Mesenchymal stem cell (in vitro differentiated cells and primary cell): ENCODE measurements at regions not wholly inside any gene's neighbourhood (a gene's known extent, or its start where the extent isn't known, plus 50 kb on each side); places are given as distances from the start of the nearest gene placed in this dataset.
A peak's percentile ranks its signal among the peaks of the same experiment; 100 is the strongest.

ENCODE experiments used
- DNase-seq: peaks from one replicate; pipeline ENCODE4 v3.0.0-alpha.2; 2013
- H2AFZ ChIP-seq: one replicate; pipeline ENCODE4 v1.6.1; 2013; ENCODE audit warnings: low read depth, mild to moderate bottlenecking, control low read depth, inconsistent platforms, low read length, moderate library complexity
- H2AK5ac ChIP-seq: 2 replicates; pipeline ENCODE4 v1.6.1; 2013; ENCODE audit warnings: low read length, moderate library complexity, mild to moderate bottlenecking, inconsistent platforms; ENCODE audit not compliant: severe bottlenecking
- H2BK120ac ChIP-seq: one replicate; pipeline ENCODE4 v1.6.1; 2013; ENCODE audit warnings: low read depth, mild to moderate bottlenecking, inconsistent platforms, low read length, moderate library complexity
- H2BK12ac ChIP-seq, 2 experiments: one replicate each; pipeline ENCODE4 v1.6.1; 2013; ENCODE audit warnings: inconsistent platforms in 2 of 2, low read length in 2 of 2, mild to moderate bottlenecking in 2 of 2, moderate library complexity in 2 of 2, control low read depth in 1 of 2
- H2BK15ac ChIP-seq: one replicate; pipeline ENCODE4 v1.6.1; 2013; ENCODE audit warnings: mild to moderate bottlenecking, low read depth, inconsistent platforms; ENCODE audit not compliant: poor library complexity, severe bottlenecking
- H2BK5ac ChIP-seq: 2 replicates; pipeline ENCODE4 v1.6.1; 2013; ENCODE audit warnings: low read depth, mild to moderate bottlenecking, low read length, control low read depth, inconsistent platforms; ENCODE audit not compliant: poor library complexity, severe bottlenecking
- H3K14ac ChIP-seq, 2 experiments: one replicate each; pipeline ENCODE4 v1.6.1; 2013; ENCODE audit warnings: inconsistent platforms in 2 of 2, low read length in 2 of 2, control low read depth in 1 of 2, mild to moderate bottlenecking in 1 of 2, moderate library complexity in 1 of 2
- H3K18ac ChIP-seq, 2 experiments: one replicate each; pipeline ENCODE4 v1.6.1; 2013; ENCODE audit warnings: inconsistent platforms in 2 of 2, low read length in 2 of 2, control low read depth in 1 of 2, low read depth in 1 of 2, mild to moderate bottlenecking in 1 of 2
- H3K23ac ChIP-seq, 2 experiments: one replicate each; pipeline ENCODE4 v1.6.1; 2013; ENCODE audit warnings: inconsistent platforms in 2 of 2, low read length in 2 of 2, mild to moderate bottlenecking in 2 of 2, moderate library complexity in 2 of 2, control low read depth in 1 of 2
- H3K27ac ChIP-seq: 2 replicates; pipeline ENCODE4 v1.5.1; 2013; ENCODE audit warnings: mild to moderate bottlenecking, moderate library complexity, low read length, control low read depth, inconsistent platforms; ENCODE audit not compliant: poor library complexity, severe bottlenecking
- H3K27me3 ChIP-seq, 2 experiments: 2 replicates each; pipeline versions ENCODE4 v1.6.1 to v1.7.0; 2013; ENCODE audit warnings: low read length in 2 of 2, mild to moderate bottlenecking in 2 of 2, moderate library complexity in 2 of 2, control low read depth in 1 of 2, inconsistent platforms in 1 of 2; ENCODE audit not compliant: control insufficient read depth in 1 of 2, insufficient read depth in 1 of 2
- H3K36me3 ChIP-seq, 2 experiments: 2 replicates each; pipeline versions ENCODE4 v1.6.1 to v1.7.0; 2013; ENCODE audit warnings: low read length in 2 of 2, control low read depth in 1 of 2, inconsistent platforms in 1 of 2, low read depth in 1 of 2, mild to moderate bottlenecking in 1 of 2; ENCODE audit not compliant: insufficient read depth in 2 of 2, control insufficient read depth in 1 of 2
- H3K4ac ChIP-seq, 2 experiments: one replicate each; pipeline ENCODE4 v1.6.1; 2013; ENCODE audit warnings: inconsistent platforms in 2 of 2, low read length in 2 of 2, mild to moderate bottlenecking in 2 of 2, moderate library complexity in 2 of 2, control low read depth in 1 of 2, low read depth in 1 of 2
- H3K4me1 ChIP-seq: 2 replicates; pipeline ENCODE4 v1.6.1; 2013; ENCODE audit warnings: low read depth, low read length, control low read depth; ENCODE audit not compliant: control insufficient read depth, insufficient read depth
- H3K4me2 ChIP-seq: 2 replicates; pipeline ENCODE4 v1.6.1; 2013; ENCODE audit warnings: low read length, mild to moderate bottlenecking, inconsistent platforms; ENCODE audit not compliant: poor library complexity, severe bottlenecking
- H3K4me3 ChIP-seq, 2 experiments: 2 replicates each; pipeline versions ENCODE4 v1.5.1 to v1.7.0; 2013; ENCODE audit warnings: low read length in 2 of 2, mild to moderate bottlenecking in 2 of 2, control low read depth in 1 of 2, low read depth in 1 of 2; ENCODE audit not compliant: insufficient read depth in 1 of 2
- H3K79me1 ChIP-seq: replicated peaks from 2 replicates; pipeline ENCODE4 v1.6.1; 2013; ENCODE audit warnings: mild to moderate bottlenecking, control low read depth, low read length, inconsistent platforms; ENCODE audit not compliant: poor library complexity, severe bottlenecking
- H3K9ac ChIP-seq: 2 replicates; pipeline ENCODE4 v1.7.0; 2013; ENCODE audit warnings: mild to moderate bottlenecking, low read length, moderate library complexity
- H3K9me3 ChIP-seq: 2 replicates; pipeline ENCODE4 v1.7.0; 2013; ENCODE audit warnings: mild to moderate bottlenecking, low read length; ENCODE audit not compliant: control insufficient read depth
- H4K8ac ChIP-seq: one replicate; pipeline ENCODE4 v1.6.1; 2013; ENCODE audit warnings: inconsistent platforms, mild to moderate bottlenecking, low read length, moderate library complexity
- H4K91ac ChIP-seq: one replicate; pipeline ENCODE4 v1.6.1; 2013; ENCODE audit warnings: mild to moderate bottlenecking, low read length, inconsistent platforms
- WGBS: methylation state at CpG from one replicate; pipeline ENCODE4 v1.1.7; 2013; ENCODE audit warnings: mixed read lengths; 5-methylcytosine and 5-hydroxymethylcytosine counted together

- no peak overlapping the region for H2AK5ac ChIP-seq
- H2BK15ac ChIP-seq, result no peak overlapping the region
- H2BK5ac ChIP-seq, result no peak overlapping the region
- no peak overlapping the region for H4K91ac ChIP-seq
- no peak overlapping the region for H2BK12ac ChIP-seq
- DNase-seq, result no peak
- H3K4me3 ChIP-seq, result no peak overlapping the region
- H2BK120ac ChIP-seq, result no peak overlapping the region
- no peak overlapping the region for H3K9ac ChIP-seq
- H3K27ac ChIP-seq, result no peak overlapping the region
- H3K79me1 ChIP-seq, result no peaks in the 10 kb centered on the region
- H3K36me3 ChIP-seq, result no peaks in the 10 kb centered on the region
- H3K18ac ChIP-seq, result no peak overlapping the region
- H3K27me3 ChIP-seq, result no peaks in the 10 kb centered on the region
- H3K4me1 ChIP-seq, result no peaks in the 10 kb centered on the region
- H3K14ac ChIP-seq, result no peak overlapping the region
- H2AFZ ChIP-seq, result no peak overlapping the region
- H4K8ac ChIP-seq, result no peak overlapping the region
- H3K9me3 ChIP-seq, result peaks cover 4% of the 10 kb centered on the region
- H3K4ac ChIP-seq, result no peak overlapping the region
- no peak overlapping the region for H3K23ac ChIP-seq
- WGBS, result 86% methylated on average over 4 of the region's 4 CpGs
- no peak overlapping the region for H3K4me2 ChIP-seq
Observed at GRCh38 chr10:9535744-9536143, 1481.3 kb downstream of the GATA3 start.

- H4K8ac ChIP-seq, result no peak overlapping the region
- H3K4me1 ChIP-seq, result no peaks in the 10 kb centered on the region
- H3K79me1 ChIP-seq, result no peaks in the 10 kb centered on the region
- H2BK12ac ChIP-seq, result no peak overlapping the region
- DNase-seq, result peak; percentile 58
- H3K9me3 ChIP-seq, result peaks cover 22% of the 10 kb centered on the region
- no peak overlapping the region for H3K23ac ChIP-seq
- no peak overlapping the region for H2AK5ac ChIP-seq
- H2BK15ac ChIP-seq, result no peak overlapping the region
- no peak overlapping the region for H2BK5ac ChIP-seq
- no peak overlapping the region for H3K18ac ChIP-seq
- no peaks in the 10 kb centered on the region for H3K36me3 ChIP-seq
- H4K91ac ChIP-seq, result no peak overlapping the region
- no peak overlapping the region for H3K4me3 ChIP-seq
- H3K4ac ChIP-seq, result no peak overlapping the region
- no peak overlapping the region for H2BK120ac ChIP-seq
- no peaks in the 10 kb centered on the region for H3K27me3 ChIP-seq
- no peak overlapping the region for H3K14ac ChIP-seq
- no CpG with 5 or more reads among the region's 2 CpGs for WGBS
- no peak overlapping the region for H3K27ac ChIP-seq
- no peak overlapping the region for H3K9ac ChIP-seq
- no peak overlapping the region for H3K4me2 ChIP-seq
- H2AFZ ChIP-seq, result no peak overlapping the region
Observed at GRCh38 chr10:9545073-9545472, 1472.6 kb upstream of the CELF2 start.

GRCh38 chr10:9547936-9548904, 1469.5 kb upstream of the CELF2 start:
- Histone ChIP-seq H2AK5ac (no peak overlapping the region), H3K4me2 (no peak overlapping the region), H2BK5ac (no peak overlapping the region), H2BK15ac (no peak overlapping the region), H2BK12ac (no peak overlapping the region), H3K9me3 (peaks cover 37% of the 10 kb centered on the region), H2BK120ac (no peak overlapping the region), H4K91ac (no peak overlapping the region), H3K9ac (no peak overlapping the region), H3K18ac (no peak overlapping the region), H3K4me3 (no peak overlapping the region), H3K14ac (no peak overlapping the region), H3K4me1 (no peaks in the 10 kb centered on the region), H3K36me3 (no peaks in the 10 kb centered on the region), H3K4ac (no peak overlapping the region), H4K8ac (no peak overlapping the region), H3K27ac (no peak overlapping the region), H2AFZ (no peak overlapping the region), H3K23ac (no peak overlapping the region), H3K79me1 (no peaks in the 10 kb centered on the region), H3K27me3 (no peaks in the 10 kb centered on the region)
- peak; percentile 21 for DNase-seq
- WGBS, result 78% methylated on average over 1 of the region's 3 CpGs

GRCh38 chr10:9550810-9551209, 1466.9 kb upstream of the CELF2 start:
- H3K4me3 ChIP-seq, result no peak overlapping the region
- 89% methylated on average over 2 of the region's 2 CpGs for WGBS
- no peak overlapping the region for H3K4ac ChIP-seq
- H2BK15ac ChIP-seq, result no peak overlapping the region
- no peak overlapping the region for H2BK12ac ChIP-seq
- H3K23ac ChIP-seq, result no peak overlapping the region
- no peak overlapping the region for H3K9ac ChIP-seq
- no peak overlapping the region for H3K18ac ChIP-seq
- H2BK120ac ChIP-seq, result no peak overlapping the region
- no peaks in the 10 kb centered on the region for H3K36me3 ChIP-seq
- no peak overlapping the region for H2BK5ac ChIP-seq
- H4K8ac ChIP-seq, result no peak overlapping the region
- H3K27me3 ChIP-seq, result no peaks in the 10 kb centered on the region
- no peaks in the 10 kb centered on the region for H3K4me1 ChIP-seq
- H3K79me1 ChIP-seq, result no peaks in the 10 kb centered on the region
- peak; percentile 7 for DNase-seq
- peaks cover 42% of the 10 kb centered on the region for H3K9me3 ChIP-seq
- no peak overlapping the region for H3K27ac ChIP-seq
- H3K4me2 ChIP-seq, result no peak overlapping the region
- no peak overlapping the region for H4K91ac ChIP-seq
- no peak overlapping the region for H2AK5ac ChIP-seq
- H2AFZ ChIP-seq, result no peak overlapping the region
- H3K14ac ChIP-seq, result no peak overlapping the region
